HEK293T (cell line): ENCODE measurements at regions not wholly inside any gene's neighbourhood (a gene's known extent, or its start where the extent isn't known, plus 50 kb on each side); places are given as distances from the start of the nearest gene placed in this dataset.

Experiments used
- BHLHE40 ChIP-seq: fragments of 450-650 bp; IDR thresholded peaks from 2 replicates; pipeline ENCODE4 v1.6.1; 2016; ENCODE audit warnings: mild to moderate bottlenecking, moderate library complexity, borderline replicate concordance
- ELF4 ChIP-seq: fragments of 450-650 bp; IDR thresholded peaks from 2 replicates; pipeline ENCODE4 v1.6.1; 2017; ENCODE audit warnings: antibody characterized with exemption
- HDGF ChIP-seq: fragments of 450-650 bp; IDR thresholded peaks from 2 replicates; pipeline ENCODE4 v1.6.1; 2017; ENCODE audit warnings: antibody characterized with exemption, borderline replicate concordance
- TARDBP ChIP-seq: fragments of 450-650 bp; IDR thresholded peaks from 2 replicates; pipeline ENCODE4 v1.6.1; 2016
- TF ChIP-seq, protein P1 (sequence below): fragments of 450-650 bp; IDR thresholded peaks from 2 replicates; pipeline ENCODE4 v1.6.1; 2016

DNA sequence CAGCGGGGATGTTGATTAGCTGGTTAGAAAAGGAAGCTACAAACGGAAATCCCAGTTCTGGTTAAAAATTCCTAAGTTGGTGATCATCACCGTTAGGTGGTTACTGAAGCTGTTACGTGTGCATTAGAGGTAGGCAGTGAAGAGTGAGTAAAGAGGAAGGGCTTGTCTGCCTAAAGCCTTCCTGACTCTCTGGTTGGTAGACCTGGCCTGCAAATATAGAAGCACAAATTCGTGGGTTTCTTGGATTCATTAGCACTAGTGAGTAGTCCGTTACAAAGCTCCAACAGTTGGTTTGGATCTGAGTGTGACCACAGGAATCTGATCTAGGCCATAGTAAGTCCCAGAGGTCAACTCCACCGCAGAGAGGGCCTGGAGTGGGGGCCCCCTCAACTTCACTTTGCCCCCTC, 174.0 kb upstream of the TP63 start:
- TF ChIP-seq BHLHE40 = no peak
- TF ChIP-seq ELF4 = no peak
- TF ChIP-seq, protein P1, sequence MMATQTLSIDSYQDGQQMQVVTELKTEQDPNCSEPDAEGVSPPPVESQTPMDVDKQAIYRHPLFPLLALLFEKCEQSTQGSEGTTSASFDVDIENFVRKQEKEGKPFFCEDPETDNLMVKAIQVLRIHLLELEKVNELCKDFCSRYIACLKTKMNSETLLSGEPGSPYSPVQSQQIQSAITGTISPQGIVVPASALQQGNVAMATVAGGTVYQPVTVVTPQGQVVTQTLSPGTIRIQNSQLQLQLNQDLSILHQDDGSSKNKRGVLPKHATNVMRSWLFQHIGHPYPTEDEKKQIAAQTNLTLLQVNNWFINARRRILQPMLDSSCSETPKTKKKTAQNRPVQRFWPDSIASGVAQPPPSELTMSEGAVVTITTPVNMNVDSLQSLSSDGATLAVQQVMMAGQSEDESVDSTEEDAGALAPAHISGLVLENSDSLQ = no peak
- TF ChIP-seq HDGF = no peak
- TF ChIP-seq TARDBP = no peak
